ENCODE measurements at regions not wholly inside any gene's neighbourhood (a gene's known extent, or its start where the extent isn't known, plus 50 kb on each side); places are given as distances from the start of the nearest gene placed in this dataset.
A peak's percentile ranks its signal among the peaks of the same experiment; 100 is the strongest.

DNA sequence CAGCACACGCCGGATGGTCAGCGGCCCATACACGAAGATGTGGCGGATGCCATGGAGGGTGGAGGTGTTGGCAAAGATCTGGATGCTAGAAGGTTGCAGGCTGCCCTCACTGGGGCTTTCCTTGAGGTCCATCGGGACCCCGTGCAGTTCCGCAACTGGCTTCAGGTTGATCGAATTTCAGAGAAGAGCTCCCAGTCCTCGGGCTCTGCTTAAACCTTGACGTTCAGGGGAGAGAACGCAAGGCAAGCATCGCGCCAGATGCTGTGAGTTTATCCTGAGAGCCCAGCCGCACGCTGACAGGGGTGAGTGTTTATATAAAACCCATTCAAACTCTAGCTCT is 98.7 kb upstream of the CCL2 start:
- no peak for DNase-seq

DNA sequence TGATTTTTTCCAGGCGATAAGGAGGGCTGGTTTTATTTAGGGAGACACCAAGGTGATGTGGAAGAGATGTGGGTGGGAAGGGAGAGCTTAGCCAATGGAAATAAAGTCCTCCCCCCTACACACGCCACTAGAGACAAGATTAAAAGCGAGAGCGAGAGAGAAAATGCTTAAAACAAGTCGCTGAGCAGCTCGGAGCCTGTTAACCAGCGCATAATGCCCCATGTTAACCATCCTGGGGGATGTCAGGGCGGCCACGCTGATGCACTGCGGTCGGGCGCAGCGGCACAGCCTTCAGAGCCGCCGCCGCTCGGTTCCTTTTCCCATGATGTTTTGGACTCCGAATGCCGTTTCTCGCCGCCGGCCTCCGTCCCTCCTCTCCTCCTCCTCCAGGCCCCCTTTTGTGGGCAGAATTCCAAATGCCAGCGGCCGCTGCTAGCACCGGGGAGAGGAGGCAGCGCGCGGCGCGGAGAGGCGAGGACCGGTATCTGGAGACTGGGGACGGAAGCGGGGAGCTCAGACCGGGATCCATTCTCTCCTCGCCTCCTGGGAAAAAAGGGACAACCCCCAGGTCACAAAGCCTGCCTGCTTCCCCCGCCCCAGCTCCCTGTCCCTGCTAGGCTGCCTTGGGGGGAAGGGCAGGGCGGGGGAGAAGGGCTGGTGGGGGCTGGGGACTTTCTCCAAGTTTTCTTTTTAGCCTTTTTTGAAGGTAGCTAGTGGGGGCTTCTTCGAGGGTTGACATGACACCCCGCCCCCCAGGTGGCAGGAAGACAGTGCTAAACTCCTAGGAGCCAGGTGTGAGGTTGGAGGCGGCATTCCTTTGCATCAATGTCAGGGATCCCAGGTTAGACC is 98.1 kb upstream of the CCL2 start:
- DNase-seq: no peak

DNA sequence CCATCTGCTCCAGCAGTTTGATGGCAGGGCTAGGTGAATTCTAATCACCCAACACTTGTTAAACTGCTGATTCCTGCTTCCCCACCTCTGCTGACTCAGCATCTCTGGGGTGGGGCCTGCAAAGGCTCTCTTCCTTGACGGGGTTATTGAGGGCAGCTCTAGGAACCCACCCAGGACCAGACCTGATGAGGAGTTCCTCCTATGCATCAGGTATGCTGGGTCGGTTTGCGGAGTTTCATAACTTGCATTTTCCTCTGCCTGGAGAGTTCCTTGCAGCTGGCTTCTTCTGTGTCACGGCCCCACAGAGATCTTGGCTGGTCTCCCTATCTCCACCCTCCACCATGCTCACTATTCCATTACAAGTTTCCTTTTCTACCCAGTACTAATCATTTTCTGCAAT is 93.4 kb upstream of the CCL2 start:
- DNase-seq: no peak

DNA sequence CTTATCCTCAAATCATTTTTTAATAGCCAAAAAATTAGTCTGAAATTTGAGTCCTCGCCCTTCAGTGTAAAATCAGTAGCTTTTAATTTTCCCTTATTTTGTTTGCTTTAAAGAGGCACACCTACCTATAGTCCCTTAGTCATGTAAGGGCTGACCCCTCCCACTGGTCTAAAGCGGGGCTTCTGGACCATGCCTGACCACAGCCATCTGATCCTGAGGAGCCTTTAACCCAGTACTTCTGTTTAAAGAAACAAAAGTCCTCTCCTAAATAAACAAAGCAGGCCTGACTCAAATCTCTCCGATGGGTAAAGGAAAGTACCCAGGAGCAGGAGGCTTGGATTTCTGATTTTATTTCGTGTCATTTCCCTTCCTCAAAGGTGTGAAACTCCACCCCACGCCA is 92.0 kb upstream of the CCL2 start:
- DNase-seq: no peak

DNA sequence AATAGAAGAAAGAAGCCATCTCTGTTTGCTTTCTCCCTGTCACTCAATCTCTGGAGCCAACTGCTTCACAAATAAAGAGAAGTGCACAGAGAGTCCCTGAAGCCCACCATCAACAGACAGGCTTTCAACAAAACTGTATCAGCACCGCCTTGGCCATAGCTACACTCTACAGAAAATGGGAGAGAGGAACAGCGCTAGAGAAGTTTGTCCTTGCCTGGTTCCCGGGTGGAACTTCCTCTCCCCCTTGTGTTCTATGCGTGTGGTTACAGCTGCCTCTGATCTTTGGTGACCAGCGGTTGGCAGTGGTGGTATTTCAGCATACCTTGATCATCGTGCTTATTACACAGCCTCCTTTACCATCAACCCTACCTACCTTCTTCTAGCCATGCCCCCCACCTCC is 91.4 kb upstream of the CCL2 start:
- DNase-seq: no peak

DNA sequence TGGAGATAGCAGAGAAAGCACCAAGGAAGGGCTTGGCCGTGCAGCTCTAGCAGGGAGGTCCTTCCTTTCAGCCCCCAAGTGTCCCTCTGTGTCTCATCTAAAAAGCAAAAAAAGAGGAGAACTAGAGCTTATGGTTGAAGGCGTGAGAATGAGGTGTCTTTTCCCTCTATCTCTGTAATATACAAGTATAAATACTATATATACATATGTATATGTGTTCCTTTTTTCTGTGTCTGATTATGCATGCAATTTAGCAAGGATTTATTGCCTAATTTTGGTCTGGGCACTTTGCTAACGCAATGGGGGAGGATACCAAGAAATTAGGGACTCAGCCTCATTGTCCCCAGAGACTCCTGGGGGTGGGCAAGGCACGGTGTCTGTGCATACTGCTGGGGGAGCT is 90.2 kb upstream of the CCL2 start:
- DNase-seq: no peak

DNA sequence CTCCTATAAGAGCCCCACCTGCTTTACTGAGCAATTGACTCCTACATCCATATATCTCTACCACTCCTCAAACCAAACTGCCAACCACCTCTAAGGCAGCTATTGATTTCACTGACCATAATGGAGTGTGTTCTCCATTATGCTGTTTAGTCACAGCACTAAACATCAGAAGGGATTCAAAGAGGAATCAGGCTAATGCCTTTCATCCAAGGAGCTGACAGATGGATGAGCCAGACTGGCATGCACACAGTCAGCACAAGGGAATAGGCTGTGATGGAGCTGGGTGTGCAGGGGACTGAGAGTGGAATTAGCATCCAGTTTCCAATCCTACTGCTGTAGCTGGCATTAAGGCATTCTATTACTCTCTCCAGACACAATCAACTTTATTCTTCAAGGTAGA is 88.7 kb upstream of the CCL2 start:
- DNase-seq: no peak

DNA sequence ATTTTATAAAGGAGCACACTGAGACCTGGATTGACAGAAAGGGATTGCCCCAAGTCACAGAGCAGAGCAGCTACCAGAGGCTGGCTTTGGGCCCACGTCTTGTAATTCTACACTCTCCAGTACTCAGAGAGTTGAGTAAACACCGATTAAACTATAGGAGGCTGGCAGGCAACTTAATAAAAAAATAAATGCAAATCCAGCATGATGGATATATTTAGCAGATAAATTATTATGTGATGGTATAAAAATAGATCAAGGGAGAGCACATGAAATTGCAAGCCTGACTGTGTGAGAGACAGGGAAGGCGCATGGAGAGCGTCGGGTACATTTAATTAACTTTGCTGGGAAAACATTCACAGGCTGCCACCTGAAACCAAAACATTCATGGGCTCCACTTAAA is 87.7 kb upstream of the CCL2 start:
- no peak for DNase-seq

DNA sequence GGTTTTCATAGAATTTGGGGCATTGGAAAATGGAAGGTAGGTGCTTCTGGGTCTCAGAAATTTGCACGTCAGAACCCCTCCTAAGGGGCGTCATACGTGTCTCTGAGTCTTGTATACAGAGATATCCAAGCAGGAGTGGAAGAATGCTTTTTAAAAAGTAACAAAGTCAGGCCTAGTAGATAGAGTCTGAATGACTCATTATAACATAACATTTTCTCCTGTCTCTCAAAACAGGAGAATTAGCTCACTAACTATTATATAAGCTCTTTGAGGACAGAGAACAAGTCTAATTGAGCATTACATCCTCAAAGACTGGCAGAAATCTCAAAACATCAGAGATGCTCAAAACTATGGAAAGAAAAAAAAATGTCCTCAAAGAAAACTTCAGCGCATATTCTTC is 86.1 kb upstream of the CCL2 start:
- no peak for DNase-seq

DNA sequence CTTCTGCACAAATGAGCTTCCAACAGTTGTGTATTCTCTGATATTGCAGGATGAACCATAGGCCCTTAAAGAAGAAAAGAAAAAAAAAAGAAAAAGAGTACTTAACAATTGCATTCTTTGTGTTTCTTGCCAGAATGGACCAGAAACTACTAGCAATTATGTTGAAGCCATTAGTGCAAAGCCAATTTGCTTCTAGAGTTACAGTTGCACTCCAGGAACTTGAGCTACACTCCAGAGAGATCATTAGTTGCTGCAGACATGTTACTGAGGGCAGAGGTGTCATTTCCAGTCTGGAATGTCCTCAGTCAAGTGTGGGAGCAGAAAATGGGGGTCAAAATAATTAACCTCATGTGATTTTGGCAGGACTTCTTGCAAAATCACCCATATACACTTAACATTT is 85.6 kb upstream of the CCL2 start:
- no peak for DNase-seq

DNA sequence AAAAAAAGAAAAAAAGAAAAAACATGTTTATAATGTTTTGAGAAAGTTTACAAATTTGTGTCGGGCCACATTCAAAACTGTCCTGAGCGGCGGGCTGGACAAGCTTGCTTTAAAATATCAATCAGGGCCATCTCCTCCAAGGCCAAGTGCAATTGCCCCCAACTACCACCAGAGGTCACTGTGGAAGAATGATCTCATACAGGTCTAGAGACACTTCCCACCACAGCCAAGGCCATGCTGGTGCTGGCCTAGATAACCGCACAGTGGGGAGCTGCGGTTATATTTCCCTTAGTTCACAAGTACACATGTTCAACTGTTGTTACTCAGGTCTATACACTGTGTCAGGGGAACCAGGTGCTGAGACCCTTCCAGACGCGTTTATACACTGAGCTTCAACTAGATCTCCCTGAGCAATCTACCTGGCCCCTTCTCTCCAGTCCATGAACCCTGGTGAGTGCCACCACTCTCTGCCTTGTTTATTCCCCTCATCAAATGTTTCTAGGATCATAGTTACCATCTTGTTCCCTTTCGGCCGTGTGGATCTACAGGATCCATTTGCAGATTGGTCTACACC is 83.8 kb upstream of the CCL2 start:
- no peak for DNase-seq

DNA sequence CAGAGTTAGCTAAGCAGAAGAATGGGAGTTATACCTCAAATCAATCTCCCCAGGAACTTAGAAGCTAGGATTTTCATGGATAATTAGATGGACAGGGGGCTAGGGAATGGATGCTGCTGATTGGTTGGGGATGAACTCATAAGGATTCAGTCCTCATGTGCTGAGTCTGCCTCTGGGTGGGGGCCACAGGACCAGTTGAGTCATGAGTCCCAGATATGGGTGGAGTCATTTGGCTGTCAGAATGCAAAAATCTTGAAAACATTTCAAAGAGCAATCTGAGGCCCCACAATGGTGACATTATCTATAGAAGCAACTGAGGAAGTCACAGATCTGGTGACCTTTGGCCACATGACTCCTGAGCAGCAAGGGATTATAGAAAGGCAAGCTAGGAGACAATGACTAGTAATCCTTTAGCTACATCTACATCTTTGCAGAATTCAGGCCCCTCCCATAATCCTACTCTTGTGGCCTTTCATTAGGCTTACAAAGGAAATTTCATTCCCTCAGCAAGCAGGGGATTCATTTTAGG is 82.6 kb upstream of the CCL2 start:
- DNase-seq: no peak

DNA sequence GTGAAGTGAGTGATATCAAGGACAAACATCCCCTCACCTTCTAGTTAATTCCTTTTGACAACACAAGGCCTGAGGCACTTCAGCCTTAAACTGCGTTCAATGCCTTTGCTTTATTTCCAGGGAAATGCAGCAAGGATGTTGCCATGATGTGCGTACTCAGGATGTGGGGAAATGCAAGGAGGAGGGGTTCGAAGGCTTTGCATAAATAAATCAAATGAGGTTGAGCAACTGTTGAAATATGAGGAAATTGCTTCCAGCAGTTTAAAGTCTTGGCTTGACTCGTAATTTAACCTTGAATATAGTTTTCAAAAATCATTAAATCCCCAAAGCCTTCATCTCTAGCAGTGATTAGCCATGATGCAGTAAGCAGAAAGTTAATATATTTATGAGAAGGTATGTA is 81.8 kb upstream of the CCL2 start:
- DNase-seq: no peak

DNA sequence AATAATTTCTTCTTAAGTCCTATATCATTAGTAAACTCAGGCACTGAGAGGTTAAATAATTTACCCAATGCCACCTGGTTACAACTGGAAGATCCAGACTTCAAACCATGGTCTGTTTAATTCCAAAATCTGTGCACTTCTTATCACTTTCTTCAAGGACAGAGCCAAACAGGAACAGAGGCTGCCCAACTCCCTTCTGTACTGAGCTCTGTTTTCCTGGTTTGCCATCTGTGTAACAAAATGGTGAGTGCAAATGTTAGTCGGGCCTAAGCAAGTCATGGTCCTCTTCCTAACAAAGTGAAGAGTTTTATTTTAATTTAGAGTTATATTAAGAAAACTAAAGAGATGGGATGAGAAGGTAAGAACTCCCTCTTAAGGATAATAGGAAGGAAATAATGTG is 80.6 kb upstream of the CCL2 start:
- no peak for DNase-seq

DNA sequence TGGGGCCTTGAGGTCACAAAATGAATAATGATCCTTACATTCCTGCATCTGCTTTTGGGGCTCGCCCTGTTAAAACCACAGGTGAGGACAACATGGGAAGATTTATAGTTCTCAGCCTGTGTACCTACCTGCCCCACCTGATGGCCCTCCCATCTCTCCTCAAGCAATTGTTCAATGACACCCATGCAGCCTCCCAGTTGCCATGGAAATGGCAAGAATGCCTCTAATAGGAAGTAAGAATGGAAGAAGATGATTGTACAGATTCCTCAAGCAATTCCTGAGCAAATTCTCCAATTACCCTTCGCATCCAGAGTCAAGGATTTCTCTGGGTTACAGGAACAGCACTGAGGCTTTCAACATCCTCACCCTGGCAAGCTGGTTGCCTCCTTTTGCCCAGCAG is 78.6 kb upstream of the CCL2 start:
- no peak for DNase-seq

DNA sequence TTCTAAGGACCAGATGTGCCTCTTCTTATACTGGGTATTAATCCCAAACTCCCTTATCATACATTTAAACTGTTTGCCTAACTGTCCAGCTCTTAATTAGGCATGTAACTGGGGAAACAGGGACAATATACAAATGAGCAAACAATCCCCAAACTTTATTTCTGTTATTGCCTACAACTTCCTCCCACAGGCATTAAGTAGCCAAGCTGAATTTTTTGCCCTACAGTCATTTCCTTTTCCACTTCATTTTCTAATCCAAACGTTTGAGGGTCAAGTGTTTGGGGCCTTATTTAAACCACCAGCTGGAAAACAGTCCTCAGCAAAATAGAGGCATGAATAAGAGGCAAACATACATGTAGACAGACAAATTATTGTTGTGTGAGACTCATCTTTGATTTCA is 77.4 kb upstream of the CCL2 start:
- DNase-seq: no peak

DNA sequence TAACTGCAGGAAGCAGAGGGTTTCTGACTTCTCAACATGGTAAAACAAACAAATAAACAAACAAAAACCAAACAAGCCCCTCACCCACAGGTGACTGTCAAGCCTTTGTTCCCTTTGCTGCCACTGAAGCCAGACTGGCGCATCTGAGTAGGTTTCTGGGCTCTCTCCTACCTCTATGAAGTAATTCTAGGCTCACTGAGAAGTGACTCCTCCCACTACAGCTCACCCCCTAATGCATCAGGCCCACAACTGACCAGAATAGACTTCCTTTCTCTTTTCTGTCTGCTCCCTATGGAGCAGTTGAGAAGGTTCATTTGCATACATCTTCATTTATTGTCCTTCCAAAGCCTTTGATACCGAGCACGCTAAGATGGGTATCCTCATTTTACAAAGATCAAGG is 77.0 kb upstream of the CCL2 start:
- no peak for DNase-seq

DNA sequence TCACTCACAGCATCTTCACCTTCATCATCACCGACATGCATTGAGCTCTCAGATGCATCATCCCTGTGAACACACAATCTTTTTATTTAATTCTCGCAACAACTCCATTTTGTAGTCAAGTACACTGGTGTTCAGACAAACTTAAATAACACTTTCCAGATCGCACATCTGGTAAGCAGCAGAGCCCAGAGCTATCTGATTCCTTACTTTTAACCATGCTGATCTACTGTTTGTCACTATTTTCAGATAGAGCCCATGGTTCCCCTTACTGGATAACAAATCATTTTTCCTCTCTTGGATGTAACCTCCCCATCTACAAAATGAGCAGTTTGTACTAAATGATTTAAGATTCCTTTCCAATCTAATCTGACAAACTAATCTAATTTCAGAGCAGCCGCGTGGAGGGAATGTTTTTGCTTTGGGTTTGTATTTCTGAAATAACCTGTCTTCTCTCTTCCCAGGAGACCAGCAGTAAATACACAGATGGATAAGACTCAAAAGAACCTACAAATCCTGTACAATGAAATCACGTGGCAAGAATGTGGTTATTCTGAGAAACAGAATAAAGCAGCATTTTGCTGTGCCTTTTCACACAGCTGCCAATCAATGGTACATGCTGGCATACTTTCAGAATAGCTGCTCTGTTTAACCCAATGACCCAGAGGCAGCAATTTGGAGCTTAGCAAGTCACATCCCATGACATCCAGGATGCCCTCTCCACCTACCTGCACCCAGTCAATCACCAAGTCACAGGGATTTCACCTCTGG is 72.9 kb upstream of the CCL2 start:
- no peak for DNase-seq

DNA sequence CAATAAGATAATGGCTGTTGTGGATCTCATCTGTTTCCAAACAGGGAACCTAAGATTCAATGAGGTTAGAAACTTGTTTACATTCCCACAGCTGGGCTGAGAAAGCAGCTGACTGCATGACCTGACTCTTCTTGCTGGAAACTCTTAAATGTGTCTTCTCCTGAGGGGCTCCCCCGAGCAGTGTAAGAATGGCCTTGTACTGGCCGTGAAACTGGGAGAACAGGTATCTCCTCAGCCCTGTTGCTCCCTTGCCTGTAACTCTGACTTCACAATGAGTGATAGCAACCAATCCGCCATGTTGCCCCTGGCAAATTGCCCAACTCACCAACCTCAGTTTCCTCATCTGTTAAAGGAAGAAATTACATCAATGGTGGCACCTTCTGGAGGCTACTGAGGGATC is 59.1 kb upstream of the CCL2 start:
- no peak for DNase-seq

DNA sequence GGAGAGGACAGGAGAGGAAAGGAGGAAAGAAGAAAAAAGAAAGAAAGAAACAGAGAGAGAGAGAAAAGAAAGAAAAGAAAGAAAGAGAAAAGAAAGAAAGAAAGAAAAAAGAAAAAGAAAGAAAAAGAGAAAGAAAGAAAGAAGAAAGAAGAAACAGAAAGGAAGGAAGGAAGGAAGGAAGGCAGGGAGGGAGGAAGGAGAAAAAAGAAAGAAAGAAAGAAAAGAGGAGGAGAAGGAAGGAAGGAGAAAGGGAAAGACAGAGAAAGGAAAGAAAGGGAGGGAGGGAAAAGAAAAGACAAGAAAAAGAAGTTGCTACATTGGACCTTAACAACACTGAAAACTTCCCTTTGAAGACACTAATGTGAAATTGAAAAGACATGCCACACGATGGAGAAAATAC is 56.6 kb upstream of the CCL2 start:
- DNase-seq: no peak

DNA sequence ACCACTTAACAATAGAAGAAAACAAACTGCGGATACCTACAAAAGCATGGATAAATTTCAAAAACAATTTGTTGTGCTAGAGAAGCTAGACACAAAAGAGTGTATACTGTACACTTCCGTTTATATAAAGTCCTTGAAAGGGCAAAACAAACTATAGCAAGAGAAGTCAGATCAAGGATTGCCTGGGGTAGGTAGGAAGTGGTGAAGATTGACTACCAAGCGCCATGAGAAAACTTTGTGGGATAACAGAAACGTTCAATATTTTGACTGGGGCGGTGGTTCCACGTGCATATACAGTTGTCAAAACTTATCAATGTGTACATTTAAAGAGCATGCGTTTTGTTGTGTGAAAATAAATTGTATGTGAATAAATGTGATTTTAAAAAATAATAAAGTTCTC is 55.6 kb upstream of the CCL2 start:
- no peak for DNase-seq

DNA sequence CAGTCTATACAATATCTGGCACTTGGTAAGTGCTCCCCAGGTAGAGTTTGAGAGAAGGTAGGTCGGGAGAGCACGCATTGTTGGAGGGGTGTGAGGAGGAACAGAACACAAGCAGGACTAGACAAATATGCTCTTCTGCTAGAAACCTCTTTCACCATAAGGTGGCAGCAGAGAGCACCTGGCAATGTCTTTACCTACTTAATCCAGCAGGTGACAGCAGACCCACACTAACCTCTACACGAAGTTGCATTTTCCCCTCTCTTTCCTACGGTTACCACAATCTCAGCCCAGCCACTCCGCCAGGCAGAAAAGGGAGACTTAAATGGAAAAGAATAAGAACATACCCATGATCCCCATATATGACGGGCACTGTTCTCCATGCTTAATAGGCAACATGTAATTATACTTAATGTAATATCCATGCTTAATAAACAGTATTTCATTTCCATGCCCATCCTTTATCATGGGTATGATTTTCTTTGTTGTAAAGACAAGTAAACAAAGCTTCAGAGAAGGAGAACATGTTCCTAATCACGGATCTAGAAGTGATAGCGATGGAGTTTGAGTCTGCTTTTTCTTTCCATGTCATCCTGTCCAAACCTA is 55.1 kb upstream of the CCL2 start:
- peak; percentile 5 for DNase-seq

DNA sequence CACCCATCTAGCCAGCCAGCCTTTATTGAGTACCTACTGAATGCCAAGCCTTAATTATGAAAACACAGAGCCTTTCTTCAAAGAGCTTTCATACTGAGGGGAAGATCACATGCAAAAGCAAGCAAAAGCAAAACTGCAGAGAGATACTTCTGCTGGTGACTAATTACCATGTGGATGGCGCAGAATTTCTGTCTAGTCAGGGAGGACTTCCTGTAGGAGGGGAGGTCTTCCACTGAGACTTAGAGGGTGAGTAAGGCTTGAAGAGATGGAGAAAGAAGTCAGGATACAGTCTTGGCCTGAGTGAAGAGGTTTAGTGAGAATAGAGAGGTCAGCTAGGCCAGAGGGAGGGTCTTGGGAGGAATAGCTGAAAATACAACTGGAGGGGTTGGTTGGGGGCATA is 53.9 kb upstream of the CCL2 start:
- no peak for DNase-seq

DNA sequence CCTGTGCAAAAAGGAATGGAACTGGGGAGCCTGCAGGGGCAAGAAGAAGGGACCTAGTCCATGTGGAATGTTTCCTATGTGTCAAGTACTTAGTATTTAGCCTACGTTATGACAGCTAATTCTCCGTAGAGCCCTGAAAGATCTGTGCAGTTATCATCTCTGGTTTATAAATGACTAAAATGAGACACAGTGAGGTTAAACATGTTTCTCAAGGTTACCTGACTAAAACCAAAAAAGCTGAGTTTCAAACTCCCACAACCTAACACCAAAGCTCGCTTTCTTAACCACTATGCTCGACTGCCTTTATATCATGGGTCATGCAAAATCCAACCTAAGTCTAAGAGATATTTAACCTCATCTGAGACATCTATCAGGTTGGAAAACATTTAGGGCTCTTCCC is 53.3 kb upstream of the CCL2 start:
- no peak for DNase-seq
